Tongue (tissue), 1 donor: ENCODE measurements at regions not wholly inside any gene's neighbourhood (a gene's known extent, or its start where the extent isn't known, plus 50 kb on each side); places are given as distances from the start of the nearest gene placed in this dataset. TPM values are rescaled to one million over a fixed set of nuclear protein-coding genes. Genes with fewer than 3 reads are reported as not detected.

Source experiments
- small RNA-seq: library from RNA; depleted of rRNA; stranded (forward); fragments of <200 nt; gene quantifications from one replicate; pipeline ENCODE3, GENCODE V24; 2014; ENCODE audit warnings: low replicate concordance

Small RNAs in the stretch of these regions (small RNA-seq; reads per million reads assigned to genes)
- not detected for gene RN7SL795P
